Medulla oblongata (tissue), 1 donor: ENCODE measurements at regions not wholly inside any gene's neighbourhood (a gene's known extent, or its start where the extent isn't known, plus 50 kb on each side); places are given as distances from the start of the nearest gene placed in this dataset.
"Not testable (repeated sequence)": the region's sequence is repeated elsewhere in the genome, so short reads cannot be mapped to it uniquely, and the experiment has no call there.

Source experiments
- DNase-seq: peaks from one replicate; pipeline ENCODE4 v3.0.0-alpha.2; 2015; ENCODE audit errors: extremely low spot score

GRCh38 chr4:156109943-156110900 lies 156.6 kb upstream of the CTSO start:
- DNase-seq: no peak

- DNase-seq: not testable (repeated sequence)
These were observed 155.4 kb upstream of the CTSO start for GRCh38 chr4:156109087-156109486.

- no peak for DNase-seq
These were observed 149.6 kb upstream of the CTSO start for GRCh38 chr4:156103311-156103710.

- DNase-seq: no peak
These were observed 148.7 kb upstream of the CTSO start for GRCh38 chr4:156102411-156102810.

- no peak for DNase-seq
These were observed 147.9 kb upstream of the CTSO start for GRCh38 chr4:156101571-156101970.

- no peak for DNase-seq
These were observed 147.0 kb upstream of the CTSO start for GRCh38 chr4:156100651-156101050.

GRCh38 chr4:156098805-156099204 lies 145.1 kb upstream of the CTSO start:
- no peak for DNase-seq

GRCh38 chr4:156085100-156085499 lies 131.4 kb upstream of the CTSO start:
- DNase-seq: no peak

- no peak for DNase-seq
These were observed 130.7 kb upstream of the CTSO start for GRCh38 chr4:156084373-156084772.

- DNase-seq: no peak
These were observed 120.3 kb upstream of the CTSO start for GRCh38 chr4:156073976-156074375.

GRCh38 chr4:156060661-156061060 lies 107.0 kb upstream of the CTSO start:
- no peak for DNase-seq

- no peak for DNase-seq
These were observed 99.5 kb upstream of the CTSO start for GRCh38 chr4:156053174-156053573.

- DNase-seq: no peak
These were observed 98.5 kb upstream of the CTSO start for GRCh38 chr4:156052116-156052515.

- DNase-seq: no peak
These were observed 85.1 kb upstream of the CTSO start for GRCh38 chr4:156038772-156039171.

- DNase-seq: no peak
These were observed 82.8 kb upstream of the CTSO start for GRCh38 chr4:156036496-156036895.

- no peak for DNase-seq
These were observed 76.0 kb upstream of the CTSO start for GRCh38 chr4:156029691-156030090.

GRCh38 chr4:156021298-156021697 lies 67.6 kb upstream of the CTSO start:
- no peak for DNase-seq

GRCh38 chr4:156019246-156019645 lies 65.6 kb upstream of the CTSO start:
- no peak for DNase-seq

- DNase-seq: no peak
These were observed 64.7 kb upstream of the CTSO start for GRCh38 chr4:156018383-156018782.

GRCh38 chr4:156015781-156016180 lies 62.1 kb upstream of the CTSO start:
- no peak for DNase-seq

GRCh38 chr4:156006192-156006591 lies 52.5 kb upstream of the CTSO start:
- DNase-seq: no peak
